NB4 (cell line): ENCODE measurements at regions not wholly inside any gene's neighbourhood (a gene's known extent, or its start where the extent isn't known, plus 50 kb on each side); places are given as distances from the start of the nearest gene placed in this dataset.
"Not testable (repeated sequence)": the region's sequence is repeated elsewhere in the genome, so short reads cannot be mapped to it uniquely, and the experiment has no call there.

Experiments used
- DNase-seq: peaks from one replicate; pipeline ENCODE4 v3.0.0; 2010; ENCODE audit warnings: low read depth
- H3K4me3 ChIP-seq: one replicate; pipeline ENCODE4 v1.5.1; 2011; ENCODE audit warnings: mild to moderate bottlenecking, low read depth, low read length, moderate library complexity
- CTCF ChIP-seq: IDR thresholded peaks from one replicate; pipeline ENCODE4 v1.5.1; 2012; ENCODE audit warnings: low read depth, low read length
- MAX ChIP-seq: IDR thresholded peaks from 2 replicates; pipeline ENCODE4 v1.6.1; 2011; ENCODE audit warnings: low read depth, low read length
- MYC ChIP-seq: IDR thresholded peaks from 2 replicates; pipeline ENCODE4 v1.6.1; 2011; ENCODE audit warnings: low read depth, low read length
- POLR2A ChIP-seq: IDR thresholded peaks from 2 replicates; pipeline ENCODE4 v1.6.1; 2011; ENCODE audit warnings: mild to moderate bottlenecking; ENCODE audit not compliant: insufficient read length; ENCODE audit errors: extremely low read depth

GRCh38 chr5:147098233-147098790, 136.5 kb upstream of the STK32A start:
- H3K4me3 ChIP-seq: no peak overlapping the region
- TF ChIP-seq MAX (no peak), CTCF (peak; percentile 59)
- DNase-seq: peak; percentile 40

- H3K4me3 ChIP-seq: no peak overlapping the region
- no peak for DNase-seq
Observed at GRCh38 chr5:147101659-147102369, 133.0 kb upstream of the STK32A start.

GRCh38 chr5:147112899-147113298, 121.9 kb upstream of the STK32A start:
- no peak overlapping the region for H3K4me3 ChIP-seq
- no peak for TF ChIP-seq MYC
- no peak for TF ChIP-seq POLR2A
- TF ChIP-seq MAX: no peak
- no peak for TF ChIP-seq CTCF

More at GRCh38 chr5:147101659-147102369, 133.0 kb upstream of the STK32A start:
- TF ChIP-seq CTCF (no peak), MYC (no peak), MAX (no peak), POLR2A (no peak)

GRCh38 chr5:147113967-147114366, 120.9 kb upstream of the STK32A start:
- H3K4me3 ChIP-seq: no peak overlapping the region
- no peak for TF ChIP-seq MYC
- DNase-seq: no peak

More at GRCh38 chr5:147112899-147113298, 121.9 kb upstream of the STK32A start:
- DNase-seq: no peak

GRCh38 chr5:147139759-147140158, 95.1 kb upstream of the STK32A start:
- not testable (repeated sequence) for DNase-seq, H3K4me3 ChIP-seq

- TF ChIP-seq MYC (no peak), POLR2A (no peak), CTCF (no peak), MAX (no peak)
- H3K4me3 ChIP-seq: no peak overlapping the region
- no peak for DNase-seq
Observed at GRCh38 chr5:147140558-147140957, 94.3 kb upstream of the STK32A start.

GRCh38 chr5:147141580-147141979, 93.2 kb upstream of the STK32A start:
- not testable (repeated sequence) for DNase-seq, H3K4me3 ChIP-seq
